HEK293 (cell line): ENCODE measurements at regions not wholly inside any gene's neighbourhood (a gene's known extent, or its start where the extent isn't known, plus 50 kb on each side); places are given as distances from the start of the nearest gene placed in this dataset.

Experiments
- KLF16 ChIP-seq: fragments of 450-650 bp; formaldehyde crosslinking; IDR thresholded peaks from 2 replicates; pipeline ENCODE4 v1.5.1; 2017; ENCODE audit warnings: missing biosample characterization, missing genetic modification characterization
- PBX3 ChIP-seq: sonication (generic); formaldehyde crosslinking; IDR thresholded peaks from 2 replicates; pipeline ENCODE4 v1.8.1; 2022; ENCODE audit warnings: mild to moderate bottlenecking, moderate library complexity, missing genetic modification reagents
- SETDB1 ChIP-seq: IDR thresholded peaks from one replicate; pipeline ENCODE4 v1.6.1; 2017; ENCODE audit warnings: mild to moderate bottlenecking, low read length, moderate library complexity, mixed read lengths; ENCODE audit not compliant: insufficient read length
- TSHZ1 ChIP-seq: fragments of 450-650 bp; formaldehyde crosslinking; IDR thresholded peaks from 2 replicates; pipeline ENCODE4 v1.5.1; 2016; ENCODE audit warnings: missing biosample characterization, missing genetic modification characterization, borderline replicate concordance
- ZBTB6 ChIP-seq: fragments of 450-650 bp; formaldehyde crosslinking; IDR thresholded peaks from 2 replicates; pipeline ENCODE4 v1.5.1; 2017; ENCODE audit warnings: missing biosample characterization, missing genetic modification characterization
- ZFP69B ChIP-seq: fragments of 450-650 bp; formaldehyde crosslinking; IDR thresholded peaks from 2 replicates; pipeline ENCODE4 v1.5.1; 2016; ENCODE audit warnings: missing biosample characterization, missing genetic modification characterization
- ZNF266 ChIP-seq: fragments of 450-650 bp; formaldehyde crosslinking; IDR thresholded peaks from 2 replicates; pipeline ENCODE4 v1.5.1; 2016; ENCODE audit warnings: missing biosample characterization, missing genetic modification characterization, low read depth
- ZNF416 ChIP-seq: fragments of 450-650 bp; formaldehyde crosslinking; IDR thresholded peaks from 2 replicates; pipeline ENCODE4 v1.5.1; 2016; ENCODE audit warnings: missing biosample characterization, missing genetic modification characterization
- ZNF423 ChIP-seq: fragments of 450-650 bp; formaldehyde crosslinking; IDR thresholded peaks from 2 replicates; pipeline ENCODE4 v1.5.1; 2016; ENCODE audit warnings: missing biosample characterization, missing genetic modification characterization
- ZNF549 ChIP-seq: fragments of 450-650 bp; IDR thresholded peaks from 2 replicates; pipeline ENCODE4 v1.5.1; 2018; ENCODE audit warnings: missing biosample characterization, missing genetic modification characterization, mild to moderate bottlenecking, inconsistent platforms, moderate library complexity
- ZNF777 ChIP-seq: fragments of 450-650 bp; formaldehyde crosslinking; IDR thresholded peaks from 2 replicates; pipeline ENCODE4 v1.5.1; 2017; ENCODE audit warnings: missing biosample characterization, missing genetic modification characterization, borderline replicate concordance

- no peak for TF ChIP-seq ZNF266 (tag by site-specific recombination)
- TF ChIP-seq SETDB1 = no peak
- TF ChIP-seq ZNF777 (tag by site-specific recombination) = no peak
- no peak for TF ChIP-seq TSHZ1
- TF ChIP-seq ZNF549 (tag by site-specific recombination) = no peak
- TF ChIP-seq ZBTB6 (tag by site-specific recombination) = no peak
- no peak for TF ChIP-seq PBX3 (CRISPR knock-in tag)
- no peak for TF ChIP-seq ZNF423 (tag by site-specific recombination)
- TF ChIP-seq ZFP69B (tag by site-specific recombination) = no peak
- TF ChIP-seq ZNF416 = no peak
- TF ChIP-seq KLF16 (tag by site-specific recombination) = no peak
Observed at GRCh38 chr1:65724151-65724550, 68.5 kb upstream of the PDE4B start.
